ENCODE measurements at regions not wholly inside any gene's neighbourhood (a gene's known extent, or its start where the extent isn't known, plus 50 kb on each side); places are given as distances from the start of the nearest gene placed in this dataset.

DNA sequence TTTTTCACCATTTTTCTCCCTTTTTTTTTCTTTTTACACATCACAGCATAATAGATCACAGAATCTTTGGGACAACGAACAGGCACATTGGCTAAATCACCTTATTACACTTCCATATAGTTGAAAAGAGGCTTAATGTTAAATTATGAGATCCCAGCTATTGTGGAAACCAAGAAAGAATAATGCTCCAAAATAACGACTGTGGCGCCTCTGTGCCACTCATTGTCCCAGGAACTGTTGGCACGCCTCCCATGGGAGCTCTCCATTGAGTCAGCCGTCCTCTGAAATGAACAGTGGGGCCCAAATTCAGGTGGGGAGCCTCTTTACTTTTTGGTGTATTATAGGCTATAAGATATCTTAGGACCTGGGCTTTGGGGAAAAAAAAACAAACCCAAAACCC, 82.2 kb upstream of the NFIB start:
- TF ChIP-seq POLR2A (IDR thresholded peaks at IDR 0.05): no peak
- TF ChIP-seq, protein P1, sequence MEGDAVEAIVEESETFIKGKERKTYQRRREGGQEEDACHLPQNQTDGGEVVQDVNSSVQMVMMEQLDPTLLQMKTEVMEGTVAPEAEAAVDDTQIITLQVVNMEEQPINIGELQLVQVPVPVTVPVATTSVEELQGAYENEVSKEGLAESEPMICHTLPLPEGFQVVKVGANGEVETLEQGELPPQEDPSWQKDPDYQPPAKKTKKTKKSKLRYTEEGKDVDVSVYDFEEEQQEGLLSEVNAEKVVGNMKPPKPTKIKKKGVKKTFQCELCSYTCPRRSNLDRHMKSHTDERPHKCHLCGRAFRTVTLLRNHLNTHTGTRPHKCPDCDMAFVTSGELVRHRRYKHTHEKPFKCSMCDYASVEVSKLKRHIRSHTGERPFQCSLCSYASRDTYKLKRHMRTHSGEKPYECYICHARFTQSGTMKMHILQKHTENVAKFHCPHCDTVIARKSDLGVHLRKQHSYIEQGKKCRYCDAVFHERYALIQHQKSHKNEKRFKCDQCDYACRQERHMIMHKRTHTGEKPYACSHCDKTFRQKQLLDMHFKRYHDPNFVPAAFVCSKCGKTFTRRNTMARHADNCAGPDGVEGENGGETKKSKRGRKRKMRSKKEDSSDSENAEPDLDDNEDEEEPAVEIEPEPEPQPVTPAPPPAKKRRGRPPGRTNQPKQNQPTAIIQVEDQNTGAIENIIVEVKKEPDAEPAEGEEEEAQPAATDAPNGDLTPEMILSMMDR (IDR thresholded peaks at IDR 0.05): no peak
- no peak for TF ChIP-seq POLR2AphosphoS5 (IDR thresholded peaks at IDR 0.05)
